ENCODE measurements at regions not wholly inside any gene's neighbourhood (a gene's known extent, or its start where the extent isn't known, plus 50 kb on each side); places are given as distances from the start of the nearest gene placed in this dataset.

DNA sequence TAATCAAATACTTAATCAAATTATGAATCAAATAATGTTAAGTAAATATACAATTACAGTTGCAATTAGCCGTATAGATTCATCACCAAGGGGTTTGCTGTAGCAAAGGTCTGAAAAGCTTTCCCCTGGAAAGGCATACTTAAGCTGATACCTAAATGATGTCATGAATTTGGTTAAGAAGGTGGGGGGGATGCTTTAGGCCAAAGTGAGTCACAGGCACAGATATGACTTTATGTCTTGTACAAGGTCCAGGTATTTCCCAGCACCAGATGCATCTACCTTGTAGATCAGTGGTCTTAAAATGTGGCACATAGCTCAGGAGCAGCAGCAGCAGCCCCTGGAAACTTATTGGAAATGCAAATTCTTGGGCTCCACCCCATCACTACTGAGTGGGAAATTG lies 557.3 kb upstream of the CDH4 start:
- no peak overlapping the region for H3K4me2 ChIP-seq (ENCODE audit: low read depth, low read length, poor library complexity, severe bottlenecking)
- no peaks in the 10 kb centered on the region for H3K9me3 ChIP-seq (ENCODE audit: insufficient read depth, low read length)
- no peak overlapping the region for H3K27ac ChIP-seq (ENCODE audit: low read depth, low read length)
- no peak overlapping the region for H3K9ac ChIP-seq (ENCODE audit: low read length)
- H4K20me1 ChIP-seq (ENCODE audit: low read depth, low read length): no peaks in the 10 kb centered on the region
- H2AFZ ChIP-seq (ENCODE audit: low read depth, low read length, severe bottlenecking): no peak overlapping the region
- H3K9me2 ChIP-seq (replicated peaks; ENCODE audit: insufficient read depth, low read length): no peaks in the 10 kb centered on the region
- H3K79me2 ChIP-seq (ENCODE audit: insufficient read depth, low read length): no peaks in the 10 kb centered on the region
- no peak overlapping the region for H3K4me3 ChIP-seq (ENCODE audit: insufficient read depth, low read length, poor library complexity, severe bottlenecking)
- no peaks in the 10 kb centered on the region for H3F3A ChIP-seq (ENCODE audit: insufficient read depth)
- no peaks in the 10 kb centered on the region for H3K27me3 ChIP-seq (ENCODE audit: low read length)
- no peak for TF ChIP-seq EZH2phosphoT487 (conservative IDR thresholded peaks at IDR 0.05; ENCODE audit: low read length)
- TF ChIP-seq, protein P1, sequence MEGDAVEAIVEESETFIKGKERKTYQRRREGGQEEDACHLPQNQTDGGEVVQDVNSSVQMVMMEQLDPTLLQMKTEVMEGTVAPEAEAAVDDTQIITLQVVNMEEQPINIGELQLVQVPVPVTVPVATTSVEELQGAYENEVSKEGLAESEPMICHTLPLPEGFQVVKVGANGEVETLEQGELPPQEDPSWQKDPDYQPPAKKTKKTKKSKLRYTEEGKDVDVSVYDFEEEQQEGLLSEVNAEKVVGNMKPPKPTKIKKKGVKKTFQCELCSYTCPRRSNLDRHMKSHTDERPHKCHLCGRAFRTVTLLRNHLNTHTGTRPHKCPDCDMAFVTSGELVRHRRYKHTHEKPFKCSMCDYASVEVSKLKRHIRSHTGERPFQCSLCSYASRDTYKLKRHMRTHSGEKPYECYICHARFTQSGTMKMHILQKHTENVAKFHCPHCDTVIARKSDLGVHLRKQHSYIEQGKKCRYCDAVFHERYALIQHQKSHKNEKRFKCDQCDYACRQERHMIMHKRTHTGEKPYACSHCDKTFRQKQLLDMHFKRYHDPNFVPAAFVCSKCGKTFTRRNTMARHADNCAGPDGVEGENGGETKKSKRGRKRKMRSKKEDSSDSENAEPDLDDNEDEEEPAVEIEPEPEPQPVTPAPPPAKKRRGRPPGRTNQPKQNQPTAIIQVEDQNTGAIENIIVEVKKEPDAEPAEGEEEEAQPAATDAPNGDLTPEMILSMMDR (IDR thresholded peaks at IDR 0.05; ENCODE audit: insufficient read depth, low read length, poor library complexity, severe bottlenecking): no peak
- no peaks in the 10 kb centered on the region for H3K36me3 ChIP-seq (ENCODE audit: low read length)

DNA sequence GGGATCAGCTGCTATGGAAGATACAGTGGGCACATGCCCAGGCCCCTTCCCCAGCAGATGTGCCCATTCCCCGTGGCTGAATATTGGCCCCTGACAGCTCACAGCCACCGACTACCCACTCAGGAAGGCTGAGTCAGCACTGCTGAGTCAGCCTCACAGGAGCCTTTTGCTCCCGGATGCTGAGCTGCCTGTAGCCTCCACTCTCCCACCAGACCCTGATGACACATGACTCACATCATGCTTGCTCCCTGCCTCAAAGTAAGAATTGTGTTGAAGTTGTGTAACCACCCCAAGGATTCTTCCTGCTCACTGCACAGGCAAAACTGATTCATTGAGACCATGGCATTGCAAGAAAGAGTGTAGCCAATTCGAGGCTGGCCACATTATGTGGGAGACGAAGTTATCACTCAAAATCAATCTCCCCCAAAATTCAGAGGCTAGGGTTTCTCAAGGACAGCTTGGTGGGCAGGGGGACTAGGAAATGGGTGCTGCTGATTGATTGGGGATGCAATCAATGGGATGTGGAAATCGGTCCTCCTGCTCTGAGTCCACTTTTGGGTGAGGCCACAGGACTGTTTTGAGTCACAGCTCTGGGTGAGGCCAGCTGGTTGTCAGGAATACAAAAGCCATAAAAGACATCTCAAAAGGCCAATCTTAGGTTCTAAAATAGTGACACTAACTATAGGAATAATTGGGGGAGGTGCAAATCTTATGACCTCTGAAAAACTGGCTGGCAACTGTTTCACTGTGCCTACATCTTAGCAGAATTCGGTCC lies 556.6 kb upstream of the CDH4 start:
- Histone ChIP-seq H3K27me3 (ENCODE audit: low read length) (no peaks in the 10 kb centered on the region), H3K9me2 (replicated peaks; ENCODE audit: insufficient read depth, low read length) (no peaks in the 10 kb centered on the region), H3K79me2 (ENCODE audit: insufficient read depth, low read length) (no peaks in the 10 kb centered on the region), H3K4me3 (ENCODE audit: insufficient read depth, low read length, poor library complexity, severe bottlenecking) (no peak overlapping the region), H3K9me3 (ENCODE audit: insufficient read depth, low read length) (no peaks in the 10 kb centered on the region), H3F3A (ENCODE audit: insufficient read depth) (no peaks in the 10 kb centered on the region), H3K36me3 (ENCODE audit: low read length) (no peaks in the 10 kb centered on the region), H3K27ac (ENCODE audit: low read depth, low read length) (no peak overlapping the region), H3K9ac (ENCODE audit: low read length) (no peak overlapping the region), H2AFZ (ENCODE audit: low read depth, low read length, severe bottlenecking) (no peak overlapping the region), H4K20me1 (ENCODE audit: low read depth, low read length) (no peaks in the 10 kb centered on the region), H3K4me2 (ENCODE audit: low read depth, low read length, poor library complexity, severe bottlenecking) (no peak overlapping the region)
- no peak for TF ChIP-seq EZH2phosphoT487 (conservative IDR thresholded peaks at IDR 0.05; ENCODE audit: low read length)
- TF ChIP-seq, protein P1 (IDR thresholded peaks at IDR 0.05; ENCODE audit: insufficient read depth, low read length, poor library complexity, severe bottlenecking): no peak

DNA sequence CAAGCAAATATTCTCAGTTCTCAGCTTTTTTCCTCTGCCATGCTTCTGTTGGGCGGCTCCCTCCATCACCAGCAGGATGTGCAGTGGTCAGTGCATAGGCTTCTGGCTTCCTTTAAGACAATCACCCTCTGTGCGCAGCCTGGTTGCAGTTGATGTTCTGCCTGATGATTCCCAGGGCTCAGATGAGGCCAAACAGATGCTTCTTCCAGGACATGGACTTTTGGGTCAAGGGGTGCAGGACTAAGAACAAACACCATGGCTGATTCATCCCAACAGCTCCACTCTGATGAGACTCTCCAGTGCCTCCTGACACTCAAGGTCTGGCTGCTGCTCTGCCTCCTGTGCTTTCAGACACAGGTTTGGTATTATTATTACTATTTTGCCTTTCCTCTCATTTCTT lies 554.8 kb upstream of the CDH4 start:
- Histone ChIP-seq H2AFZ (ENCODE audit: low read depth, low read length, severe bottlenecking) (no peak overlapping the region), H3K4me3 (ENCODE audit: insufficient read depth, low read length, poor library complexity, severe bottlenecking) (no peak overlapping the region), H3K9me3 (ENCODE audit: insufficient read depth, low read length) (no peaks in the 10 kb centered on the region), H3K9me2 (replicated peaks; ENCODE audit: insufficient read depth, low read length) (no peaks in the 10 kb centered on the region), H3K27me3 (ENCODE audit: low read length) (no peaks in the 10 kb centered on the region), H3K4me2 (ENCODE audit: low read depth, low read length, poor library complexity, severe bottlenecking) (no peak overlapping the region), H3K9ac (ENCODE audit: low read length) (no peak overlapping the region), H4K20me1 (ENCODE audit: low read depth, low read length) (no peaks in the 10 kb centered on the region), H3K36me3 (ENCODE audit: low read length) (no peaks in the 10 kb centered on the region), H3K79me2 (ENCODE audit: insufficient read depth, low read length) (no peaks in the 10 kb centered on the region), H3F3A (ENCODE audit: insufficient read depth) (no peaks in the 10 kb centered on the region), H3K27ac (ENCODE audit: low read depth, low read length) (no peak overlapping the region)
- TF ChIP-seq EZH2phosphoT487 (conservative IDR thresholded peaks at IDR 0.05; ENCODE audit: low read length): no peak
- TF ChIP-seq, protein P1 (IDR thresholded peaks at IDR 0.05; ENCODE audit: insufficient read depth, low read length, poor library complexity, severe bottlenecking): no peak
